Heart right ventricle (tissue), 16 donors: ENCODE measurements at regions not wholly inside any gene's neighbourhood (a gene's known extent, or its start where the extent isn't known, plus 50 kb on each side); places are given as distances from the start of the nearest gene placed in this dataset.

ENCODE experiments used
- ATAC-seq, 8 donors: fragments of 200-7000 bp; cut with Tn5 transposase; one replicate each; pipeline ENCODE4 v1.9.1; 2020; ENCODE audit warnings: mild to moderate bottlenecking in 8 of 8, moderate library complexity in 8 of 8, moderate number of reproducible peaks in 1 of 8
- DNase-seq, 2 donors: peaks; one replicate each; pipeline ENCODE4 v3.0.0-alpha.2; 2020
- H3K27ac ChIP-seq, 10 donors: fragments of 200-600 bp; sonication (generic) in 2 of 10; one replicate each; pipeline versions ENCODE4 v1.5.0 to v1.8.0; 2020 to 2022; ENCODE audit warnings: mild to moderate bottlenecking in 3 of 10
- H3K27me3 ChIP-seq, 7 donors: fragments of 200-600 bp; one replicate each; pipeline ENCODE4 v1.8.0; 2021 to 2022; ENCODE audit warnings: mild to moderate bottlenecking in 2 of 7
- H3K36me3 ChIP-seq, 9 donors: fragments of 200-600 bp; sonication (generic) in 1 of 9; one replicate each; pipeline versions ENCODE4 v1.5.0 to v1.8.0; 2020 to 2022; ENCODE audit warnings: mild to moderate bottlenecking in 2 of 9
- H3K4me1 ChIP-seq, 9 donors: fragments of 200-600 bp; sonication (generic) in 1 of 9; one replicate each; pipeline versions ENCODE4 v1.5.0 to v1.8.0; 2020 to 2022; ENCODE audit warnings: mild to moderate bottlenecking in 4 of 9
- H3K4me3 ChIP-seq, 10 donors: fragments of 200-600 bp; sonication (generic) in 2 of 10; one replicate each; pipeline versions ENCODE4 v1.5.0 to v1.8.0; 2020 to 2022; ENCODE audit warnings: mild to moderate bottlenecking in 7 of 10, moderate library complexity in 2 of 10
- H3K9me3 ChIP-seq, 11 donors: fragments of 200-600 bp in 10 of 11; sonication (generic) in 2 of 11; one replicate each; pipeline versions ENCODE4 v1.5.0 to v1.8.0; 2013 to 2022; ENCODE audit warnings: mild to moderate bottlenecking in 2 of 11, control low read depth in 1 of 11, moderate library complexity in 1 of 11
- WGBS, 2 donors: extraction: QIAGEN DNeasy Blood & Tissue Kit; methylation state at CpG; one replicate each; pipeline ENCODE4 v1.1.7; 2013; ENCODE audit warnings: inconsistent platforms in 1 of 2; 5-methylcytosine and 5-hydroxymethylcytosine counted together
- intact Hi-C, 10 donors: fragments of 100-400 bp; cut with DNase I; formaldehyde crosslinking; loops; one replicate each; pipeline versions ENCODE4 v1.11.1 to v1.14.2; 2022
- TF ChIP-seq, protein P1 (sequence below), 9 donors: fragments of 200-600 bp; sonication (generic) in 2 of 9; IDR thresholded peaks; one replicate each; pipeline versions ENCODE4 v1.5.0 to v1.8.0; 2021 to 2022; ENCODE audit warnings: antibody characterized with exemption in 9 of 9, mild to moderate bottlenecking in 5 of 9, moderate library complexity in 1 of 9
- donor health status: Arrhythmogenic right ventricular cardiomyopathy.
- donor health status: ischemic (EF 13 %, LVEDD 7.1; RV severe dilation, severe dysfunction).
- donor health status: healthy with polysubstance abuse.
- donor health status: DM: no; HTN: yes; CAD: no.
- donor health status: DM: no; HTN: no; CAD: no.
- donor health status: ischemic (EF 25% LVEDD 6.9; RV normal size, moderate dysfunction).
- donor health status: ischemic (EF 25% LVEDD 5.7; RV mildly dilated, moderate dysfunction).
- donor health status: healthy.
- donor health status: DM: yes; HTN: yes; CAD: no.
- donor health status: Ischemic cardiomyopathy.
- donor health status: ischemic (EF 35%, LVEDD 5.7; RV mildly dilated, moderate dysfunction).
- donor health status: nonischemic (EF 11% LVEDD 7.7; RV severe dilation, severe dysfunction).
- donor health status: DM: yes; HTN: yes; CAD: no.
- donor health status: PGD.
- donor health status: ischemic (EF 29% LVEDD 5.4; RV normal size, mild dysfunction).
- donor health status: nonischemic (EF 23%, LVEDD 6.1; RV moderate dilation, normal function).

DNA sequence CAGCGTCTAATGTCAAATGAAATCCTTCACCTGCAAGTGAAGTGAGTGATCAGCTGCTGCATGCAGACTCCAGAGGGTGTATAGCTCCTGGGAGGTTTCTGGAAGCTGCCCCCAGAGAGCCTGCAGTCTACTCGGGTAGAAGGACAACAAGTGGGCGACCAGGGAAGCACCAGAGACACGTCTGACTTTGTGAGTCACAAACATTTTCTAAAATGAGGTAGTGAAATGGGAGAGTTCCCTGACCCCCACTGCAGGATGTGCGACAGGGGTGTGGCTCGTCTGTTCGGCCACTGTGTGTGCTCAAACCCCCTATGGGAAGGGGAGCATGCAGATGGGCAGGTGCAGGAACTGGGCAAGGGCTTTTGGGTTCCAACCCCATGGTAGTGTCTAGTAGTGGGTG lies 177.1 kb upstream of the PRKCQ start:
- 59 to 62% methylated on average over 7 of the region's 7 CpGs for WGBS, 2 donors
- no peaks in the 10 kb centered on the region for H3K4me1 ChIP-seq
- intact Hi-C loops = no loop called here
- peaks cover 0 to 15% (median 0%) of the 10 kb centered on the region in 11 donors for H3K9me3 ChIP-seq
- H3K36me3 ChIP-seq = no peaks in the 10 kb centered on the region
- TF ChIP-seq, protein P1, sequence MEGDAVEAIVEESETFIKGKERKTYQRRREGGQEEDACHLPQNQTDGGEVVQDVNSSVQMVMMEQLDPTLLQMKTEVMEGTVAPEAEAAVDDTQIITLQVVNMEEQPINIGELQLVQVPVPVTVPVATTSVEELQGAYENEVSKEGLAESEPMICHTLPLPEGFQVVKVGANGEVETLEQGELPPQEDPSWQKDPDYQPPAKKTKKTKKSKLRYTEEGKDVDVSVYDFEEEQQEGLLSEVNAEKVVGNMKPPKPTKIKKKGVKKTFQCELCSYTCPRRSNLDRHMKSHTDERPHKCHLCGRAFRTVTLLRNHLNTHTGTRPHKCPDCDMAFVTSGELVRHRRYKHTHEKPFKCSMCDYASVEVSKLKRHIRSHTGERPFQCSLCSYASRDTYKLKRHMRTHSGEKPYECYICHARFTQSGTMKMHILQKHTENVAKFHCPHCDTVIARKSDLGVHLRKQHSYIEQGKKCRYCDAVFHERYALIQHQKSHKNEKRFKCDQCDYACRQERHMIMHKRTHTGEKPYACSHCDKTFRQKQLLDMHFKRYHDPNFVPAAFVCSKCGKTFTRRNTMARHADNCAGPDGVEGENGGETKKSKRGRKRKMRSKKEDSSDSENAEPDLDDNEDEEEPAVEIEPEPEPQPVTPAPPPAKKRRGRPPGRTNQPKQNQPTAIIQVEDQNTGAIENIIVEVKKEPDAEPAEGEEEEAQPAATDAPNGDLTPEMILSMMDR (IDR thresholded peaks at IDR 0.05) = no peak
- no peak overlapping the region for H3K27ac ChIP-seq
- H3K27me3 ChIP-seq = peaks cover 0 to 11% (median 3%) of the 10 kb centered on the region in 7 donors
- no peak overlapping the region for H3K4me3 ChIP-seq
- no peak for ATAC-seq
- DNase-seq = no peak

DNA sequence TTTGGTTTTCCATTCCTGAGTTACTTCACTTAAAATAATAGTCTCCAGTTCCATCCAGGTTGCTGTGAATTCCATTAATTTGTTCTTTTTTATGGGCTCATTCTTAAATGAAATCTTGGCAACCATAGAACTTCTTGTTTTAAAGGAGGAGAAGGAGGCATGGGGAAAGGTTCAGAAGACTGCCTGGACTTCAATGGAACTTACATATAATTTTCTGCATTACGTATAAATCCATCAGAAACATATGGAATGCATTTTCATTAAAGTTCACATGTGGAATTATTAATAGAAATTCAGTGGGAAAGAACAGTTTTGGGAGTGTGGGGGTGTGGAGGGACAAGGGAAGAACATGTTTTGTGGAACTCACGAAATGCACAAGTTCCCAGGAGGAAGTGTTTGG lies 176.6 kb upstream of the PRKCQ start:
- 66 to 80% methylated on average over 2 of the region's 2 CpGs for WGBS, 2 donors
- no peak for ATAC-seq
- intact Hi-C loops = no loop called here

DNA sequence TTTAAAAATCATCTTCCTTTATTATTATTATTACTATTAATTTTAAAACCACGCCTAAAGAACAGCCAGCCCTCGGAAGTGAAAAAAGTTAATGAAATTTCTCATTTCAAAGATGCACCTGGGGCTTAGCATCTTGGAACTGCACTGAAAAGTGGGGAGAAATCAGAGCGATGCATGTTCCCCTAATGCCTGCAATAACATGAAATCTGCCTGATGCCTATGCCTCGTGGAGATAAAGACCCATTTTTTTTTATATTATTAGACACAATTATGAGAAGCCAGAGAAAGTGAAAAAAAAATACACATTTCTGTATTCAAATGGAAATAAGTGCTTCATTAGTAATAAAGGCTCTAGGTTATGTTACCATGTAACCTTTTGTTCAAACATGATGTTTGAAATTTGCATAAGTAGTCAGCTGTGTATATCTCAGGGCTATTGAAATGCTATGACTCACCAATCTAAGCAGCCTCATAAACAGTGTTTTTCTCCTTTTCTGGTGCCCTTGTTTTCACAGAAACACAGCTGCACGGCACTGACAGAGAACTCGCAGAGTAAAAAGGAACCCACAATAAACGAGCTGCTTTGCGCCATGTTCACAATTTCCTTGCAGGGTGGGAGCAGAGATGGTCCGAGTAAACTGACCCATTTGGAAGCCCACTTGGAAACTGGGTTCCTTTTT lies 175.8 kb upstream of the PRKCQ start:
- H3K27me3 ChIP-seq = peaks cover 0 to 11% (median 3%) of the 10 kb centered on the region in 7 donors
- intact Hi-C loops = no loop called here
- TF ChIP-seq, protein P1 (IDR thresholded peaks at IDR 0.05) = no peak
- no peaks in the 10 kb centered on the region for H3K36me3 ChIP-seq
- ATAC-seq = no peak
- no peaks in the 10 kb centered on the region for H3K4me1 ChIP-seq
- 69 to 74% methylated on average over 9 of the region's 9 CpGs for WGBS, 2 donors
- H3K27ac ChIP-seq = no peak overlapping the region
- no peak for DNase-seq
- H3K9me3 ChIP-seq = peaks cover 0 to 9% (median 0%) of the 10 kb centered on the region in 11 donors
- no peak overlapping the region for H3K4me3 ChIP-seq

More for the DNA sequence above, 176.6 kb upstream of the PRKCQ start:
- Histone ChIP-seq H3K4me1 (no peaks in the 10 kb centered on the region), H3K36me3 (no peaks in the 10 kb centered on the region), H3K27ac (no peak overlapping the region), H3K27me3 (peaks cover 0 to 11% (median 3%) of the 10 kb centered on the region in 7 donors), H3K9me3 (peaks cover 0 to 15% (median 0%) of the 10 kb centered on the region in 11 donors), H3K4me3 (no peak overlapping the region)
- no peak for DNase-seq
- TF ChIP-seq, protein P1 (IDR thresholded peaks at IDR 0.05) = no peak

DNA sequence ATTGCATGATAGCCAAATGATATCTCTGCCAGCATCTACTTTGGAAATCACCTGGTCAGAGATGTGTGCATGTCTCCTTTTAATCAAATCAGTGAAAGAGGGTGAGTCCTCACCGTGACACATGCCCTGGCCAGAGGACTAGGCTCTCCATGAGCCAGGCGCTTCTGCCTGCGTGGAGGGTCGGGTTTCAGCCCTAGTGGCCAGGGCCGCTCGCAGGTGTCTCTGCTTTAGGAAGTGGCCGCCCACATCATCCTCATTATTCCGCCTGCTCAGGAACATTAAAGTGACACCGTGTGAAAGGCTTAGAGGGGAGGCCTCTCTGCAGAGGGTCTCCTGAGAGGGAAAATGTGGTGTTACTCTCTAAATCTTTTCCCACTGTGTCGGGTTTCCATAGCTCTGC lies 173.6 kb upstream of the PRKCQ start:
- Histone ChIP-seq H3K27me3 (peaks cover 0 to 11% (median 3%) of the 10 kb centered on the region in 7 donors), H3K9me3 (no peaks in the 10 kb centered on the region), H3K27ac (no peak overlapping the region), H3K4me1 (no peaks in the 10 kb centered on the region), H3K36me3 (no peaks in the 10 kb centered on the region), H3K4me3 (no peak overlapping the region)
- WGBS, 2 donors = 38 to 53% methylated on average over 10 of the region's 10 CpGs
- no peak for ATAC-seq
- DNase-seq = no peak
- TF ChIP-seq, protein P1 (IDR thresholded peaks at IDR 0.05) = no peak
- intact Hi-C loops = no loop called here
